ENCODE measurements at regions not wholly inside any gene's neighbourhood (a gene's known extent, or its start where the extent isn't known, plus 50 kb on each side); places are given as distances from the start of the nearest gene placed in this dataset.
"Not testable (repeated sequence)": the region's sequence is repeated elsewhere in the genome, so short reads cannot be mapped to it uniquely, and the experiment has no call there.

GRCh38 chr12:54799966-54800365 is 54.4 kb upstream of the MUCL1 start:
- not testable (repeated sequence) for DNase-seq

GRCh38 chr12:54798651-54799050 is 55.7 kb upstream of the MUCL1 start:
- DNase-seq: no peak

DNA sequence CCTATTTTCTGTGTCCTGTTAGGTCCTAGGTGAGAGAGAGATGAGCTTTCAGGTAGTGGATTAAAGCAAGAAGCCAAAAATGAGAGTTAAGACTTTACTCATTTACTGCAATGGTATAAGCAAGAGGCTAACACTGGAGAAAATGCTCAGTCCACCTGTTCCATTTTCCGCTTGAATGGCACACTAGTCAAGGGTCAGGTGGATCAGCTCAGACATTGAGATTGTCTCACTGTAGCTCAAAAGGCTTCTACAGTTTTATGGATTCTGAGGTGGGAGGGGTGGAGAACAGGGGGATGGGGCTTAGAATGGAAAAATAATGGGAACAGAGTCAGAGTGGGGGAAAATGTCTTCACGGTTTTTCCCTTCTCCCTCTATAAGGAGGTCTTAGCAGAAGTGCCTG is 57.3 kb upstream of the MUCL1 start:
- DNase-seq: no peak

GRCh38 chr12:54795644-54796043 is 58.7 kb upstream of the MUCL1 start:
- no peak for DNase-seq

DNA sequence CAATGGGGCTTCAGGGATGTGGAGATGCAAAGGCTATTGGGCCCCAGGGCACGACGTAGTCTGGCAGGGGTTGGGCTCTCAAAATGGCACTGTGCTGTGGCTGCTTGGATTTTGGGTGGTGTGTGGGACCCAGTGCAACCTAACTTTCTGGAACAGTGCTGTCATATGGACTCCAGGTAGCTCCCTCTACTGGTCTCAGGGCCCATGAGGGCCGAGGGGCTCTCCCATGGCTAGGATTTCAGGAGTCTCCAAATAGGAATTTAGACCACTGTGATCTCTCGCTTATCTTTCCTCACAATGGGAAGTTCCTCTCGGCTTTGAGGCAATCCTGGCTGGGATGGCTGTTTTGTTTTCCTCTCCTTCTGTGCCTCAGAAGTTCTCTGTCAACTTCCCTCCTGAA is 68.2 kb upstream of the MUCL1 start:
- DNase-seq: no peak

DNA sequence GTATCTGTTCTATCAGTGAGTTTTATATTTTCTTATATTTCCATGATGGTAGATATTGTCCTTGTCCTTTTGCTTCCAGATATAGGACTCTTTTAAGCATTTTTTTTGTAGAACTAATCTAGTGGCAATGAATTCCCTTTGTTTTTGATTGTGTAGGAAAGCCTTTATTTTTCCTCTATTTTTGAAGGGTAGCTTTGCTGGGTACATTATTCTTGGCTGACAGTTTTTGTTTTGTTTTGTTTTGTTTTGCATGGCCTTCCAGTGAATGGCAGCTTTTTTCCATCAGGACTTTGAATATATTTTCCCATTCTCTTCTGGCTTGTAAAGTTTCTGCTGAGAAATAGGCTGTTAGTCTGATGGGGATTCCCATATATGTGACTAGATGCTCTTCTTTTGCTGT is 70.2 kb upstream of the MUCL1 start:
- DNase-seq: no peak

GRCh38 chr12:54777031-54777430 is 77.3 kb upstream of the MUCL1 start:
- DNase-seq: not testable (repeated sequence)

DNA sequence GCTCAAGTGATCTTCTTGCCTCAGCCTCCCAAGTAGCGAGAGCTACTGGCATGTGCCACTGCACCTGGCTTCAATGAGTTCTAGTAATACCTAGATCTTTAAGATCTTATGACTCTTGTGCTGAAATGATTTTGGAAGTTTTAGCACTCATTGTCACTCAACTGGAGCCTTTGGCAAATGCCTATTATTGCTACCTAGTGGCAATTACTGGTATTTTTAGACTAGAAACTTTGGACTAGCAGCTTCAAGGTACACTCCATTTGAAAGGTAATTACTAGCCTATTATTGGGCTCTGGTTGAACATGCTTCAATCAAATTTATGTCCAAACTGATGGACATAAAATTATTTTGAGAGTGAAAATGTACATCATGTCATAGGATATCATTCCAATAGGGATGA is 80.7 kb upstream of the MUCL1 start:
- no peak for DNase-seq

- DNase-seq: no peak
These were observed 88.7 kb upstream of the MUCL1 start for GRCh38 chr12:54765652-54766051.

- DNase-seq: no peak
These were observed 91.9 kb upstream of the MUCL1 start for GRCh38 chr12:54762390-54762789.

GRCh38 chr12:54759751-54760150 is 94.6 kb upstream of the MUCL1 start:
- DNase-seq: no peak

GRCh38 chr12:54751493-54751892 is 102.8 kb upstream of the MUCL1 start:
- no peak for DNase-seq

- peak; percentile 9 to 18 for DNase-seq
These were observed 101.1 kb upstream of the DCD start for GRCh38 chr12:54749191-54749818.

DNA sequence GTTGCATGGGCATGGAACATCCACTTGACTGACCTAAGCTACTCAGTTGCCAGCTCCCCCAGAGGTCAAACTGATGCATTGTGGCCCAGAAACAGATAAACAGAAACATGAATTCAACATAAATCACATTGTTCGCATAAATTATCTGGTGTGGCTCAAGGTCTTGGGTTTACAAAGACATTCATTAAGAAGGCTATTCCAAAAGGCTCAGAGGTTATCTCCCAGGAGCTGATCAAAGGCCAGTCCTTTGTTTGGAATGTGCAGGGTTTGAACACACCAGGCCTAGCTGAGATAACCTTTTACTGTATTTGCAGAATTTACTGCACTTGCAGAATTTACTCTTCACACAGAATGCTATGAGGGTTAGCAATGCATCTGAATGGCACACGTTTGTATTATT is 96.4 kb upstream of the DCD start:
- DNase-seq: no peak

DNA sequence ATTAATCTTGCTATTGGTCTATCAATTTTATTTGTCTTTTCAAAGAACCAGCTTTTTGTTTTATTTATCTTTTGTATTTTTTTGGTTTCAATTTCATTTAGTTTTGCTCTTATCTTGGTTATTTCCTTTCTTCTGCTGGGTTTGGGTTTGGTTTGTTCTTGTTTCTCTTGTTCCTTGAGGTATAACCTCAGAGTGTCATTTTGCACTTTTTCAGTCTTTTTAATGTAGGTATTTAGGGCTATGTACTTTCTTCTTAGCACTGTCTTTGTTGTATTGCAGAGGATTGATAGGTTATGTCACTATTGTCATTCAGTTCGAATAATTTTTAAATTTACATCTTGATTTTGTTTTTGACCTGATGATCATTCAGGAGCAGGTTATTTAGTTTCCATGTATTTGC is 92.7 kb upstream of the DCD start:
- no peak for DNase-seq

DNA sequence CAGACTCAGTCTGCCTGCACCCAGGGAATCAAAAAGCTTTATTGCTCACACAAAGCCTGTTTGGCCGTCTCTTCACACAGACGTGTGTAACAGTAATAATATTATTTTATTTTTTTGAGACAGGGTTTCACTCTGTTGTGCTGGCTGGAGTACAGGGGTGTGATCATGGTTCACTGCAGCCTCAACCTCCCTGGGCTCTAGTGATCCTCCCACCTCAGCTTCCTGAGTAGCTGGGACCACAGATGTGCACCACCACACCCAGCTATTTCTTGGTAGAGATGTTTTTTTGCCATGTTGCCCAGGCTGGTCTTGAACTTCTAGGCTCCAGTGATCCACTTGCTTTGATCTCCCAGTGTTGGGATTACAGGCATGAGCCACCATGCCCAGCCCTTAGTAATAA is 88.4 kb upstream of the DCD start:
- no peak for DNase-seq

DNA sequence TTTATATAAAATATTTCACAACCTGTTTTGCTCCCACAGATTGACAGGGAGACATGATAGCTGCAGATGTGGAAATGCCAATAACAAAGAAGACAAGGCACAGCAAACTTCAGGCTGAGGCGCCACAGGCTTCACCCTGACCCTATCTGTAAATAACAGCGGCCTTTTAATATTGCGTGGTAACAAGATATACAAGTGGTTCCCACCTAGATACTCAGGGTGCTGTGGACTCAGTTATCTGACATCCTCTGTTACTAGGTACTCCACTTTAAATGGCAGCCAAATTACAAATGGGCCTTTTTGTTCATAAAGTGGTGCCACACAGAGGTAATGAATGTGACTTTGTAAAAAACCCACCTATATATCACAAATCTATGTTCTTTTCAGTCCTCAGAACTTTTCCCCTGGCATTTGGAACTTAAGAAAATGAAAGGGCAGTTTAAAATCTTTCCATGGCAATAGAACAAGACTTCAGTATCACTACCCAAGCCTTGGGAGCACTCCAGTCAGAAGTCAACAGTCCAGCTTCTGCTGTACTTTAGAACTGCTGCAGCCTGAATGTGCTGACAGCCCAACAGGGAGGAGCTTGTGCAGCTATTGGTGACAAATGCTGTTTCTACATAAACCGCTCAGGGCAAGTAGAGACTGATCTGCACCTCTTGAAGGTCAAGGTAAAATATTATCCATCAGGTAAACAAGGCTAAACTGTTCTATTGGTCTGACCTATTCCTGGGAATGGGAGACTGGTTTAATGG is 86.2 kb upstream of the DCD start:
- DNase-seq: no peak

DNA sequence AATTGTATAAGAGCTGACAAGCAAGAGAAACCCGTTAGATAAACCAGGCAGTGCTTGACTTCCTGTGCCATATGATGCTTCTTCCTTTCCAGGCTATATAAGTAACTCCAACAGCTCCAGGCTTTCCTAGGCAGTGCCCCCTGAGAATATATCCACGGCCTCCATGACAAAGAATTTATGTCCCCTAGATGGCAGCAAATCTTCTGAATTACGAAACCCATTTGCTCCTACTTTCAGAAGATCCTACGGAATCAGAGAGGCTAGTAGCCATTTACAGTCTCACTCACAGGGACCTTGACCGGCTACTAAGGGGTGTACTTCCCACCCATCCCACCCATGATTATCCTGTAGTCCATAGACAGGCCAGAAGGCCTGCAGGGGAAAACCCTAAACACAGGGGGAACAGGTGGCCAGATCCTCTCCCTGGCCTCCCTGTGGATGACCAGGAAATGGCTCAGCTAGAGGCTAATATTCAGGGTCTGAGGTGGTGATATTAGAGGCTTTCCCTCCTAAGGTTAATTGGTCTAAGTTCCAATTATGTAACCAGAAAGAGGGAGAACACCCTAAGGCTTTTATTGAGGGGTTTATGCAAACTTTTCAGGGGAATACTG is 77.2 kb upstream of the DCD start:
- no peak for DNase-seq

DNA sequence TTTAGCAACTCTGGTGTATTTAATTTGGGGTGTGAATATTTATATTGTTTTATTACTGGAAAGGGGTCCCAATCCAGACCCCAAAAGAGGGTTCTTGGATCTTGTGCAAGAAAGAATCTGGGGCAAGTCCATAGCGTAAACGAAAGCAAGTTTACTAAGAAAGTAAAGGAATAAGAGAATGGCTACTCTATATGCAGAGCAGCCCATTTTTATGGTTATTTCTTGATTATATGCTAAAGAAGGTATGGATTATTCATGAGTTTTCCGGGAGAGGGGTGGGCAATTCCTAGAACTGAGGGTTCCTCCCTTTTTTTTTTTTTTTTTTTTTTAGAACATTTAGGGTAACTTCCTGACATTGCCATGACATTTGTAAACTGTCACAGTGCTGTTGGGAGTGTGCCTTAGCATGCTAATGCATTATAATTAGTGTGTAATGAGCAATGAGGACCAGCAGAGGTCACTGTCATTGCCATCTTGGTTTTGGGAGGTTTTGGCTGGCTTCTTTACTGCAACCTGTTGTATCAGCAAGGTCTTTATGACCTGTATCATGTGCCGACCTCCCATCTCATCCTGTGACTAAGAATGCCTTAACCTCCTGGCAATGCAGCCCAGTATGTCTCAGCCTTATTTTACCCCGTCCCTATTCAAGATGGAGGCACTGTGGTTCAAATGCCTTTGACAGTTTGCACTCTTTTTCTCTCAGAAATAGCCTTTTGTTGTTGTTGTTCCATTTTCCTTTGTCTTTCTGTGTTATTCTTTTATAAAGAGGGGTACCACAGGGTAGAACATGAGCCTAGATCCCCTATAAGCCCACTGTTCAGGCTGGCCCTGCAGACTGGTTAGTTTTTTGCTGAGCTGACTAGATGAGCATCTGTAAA is 75.5 kb upstream of the DCD start:
- peak; percentile 5 to 10 for DNase-seq

GRCh38 chr12:54721312-54721711 is 73.1 kb upstream of the DCD start:
- DNase-seq: no peak

GRCh38 chr12:54719691-54720090 is 71.5 kb upstream of the DCD start:
- DNase-seq: no peak

GRCh38 chr12:54716261-54716660 is 68.1 kb upstream of the DCD start:
- DNase-seq: no peak

DNA sequence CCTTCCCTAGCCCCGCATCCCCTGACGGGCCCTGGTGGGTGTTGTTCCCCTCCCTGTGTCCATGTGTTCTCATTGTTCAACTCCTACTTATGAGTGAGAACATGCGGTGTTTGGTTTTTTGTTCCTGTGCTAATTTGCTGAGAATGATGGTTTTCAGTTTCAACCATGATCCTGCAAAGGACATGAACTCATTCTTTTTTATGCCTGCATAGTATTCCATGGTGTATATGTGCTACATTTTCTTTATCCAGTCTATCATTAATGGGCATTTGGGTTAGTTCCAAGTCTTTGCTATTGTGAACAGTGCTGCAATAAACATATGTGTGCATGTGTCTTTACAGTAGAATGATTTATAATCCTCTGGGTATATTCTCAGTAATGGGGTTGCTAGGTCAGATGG is 65.7 kb upstream of the DCD start:
- DNase-seq: not testable (repeated sequence)
